LHCN-M2 (cell line): ENCODE measurements at regions not wholly inside any gene's neighbourhood (a gene's known extent, or its start where the extent isn't known, plus 50 kb on each side); places are given as distances from the start of the nearest gene placed in this dataset.
"Not testable (repeated sequence)": the region's sequence is repeated elsewhere in the genome, so short reads cannot be mapped to it uniquely, and the experiment has no call there.

ENCODE experiments used
- DNase-seq: peaks from one replicate; pipeline ENCODE4 v3.0.0-alpha.2; 2012; ENCODE audit warnings: low read depth

- DNase-seq, result no peak
These were observed 57.3 kb upstream of the NOVA1 start for GRCh38 chr14:26655128-26655527.

GRCh38 chr14:26663506-26663905, 65.7 kb upstream of the NOVA1 start:
- DNase-seq, result no peak

- DNase-seq, result not testable (repeated sequence)
These were observed 81.0 kb upstream of the NOVA1 start for GRCh38 chr14:26678732-26679420.

GRCh38 chr14:26685401-26685800, 87.6 kb upstream of the NOVA1 start:
- no peak for DNase-seq

- no peak for DNase-seq
These were observed 89.5 kb upstream of the NOVA1 start for GRCh38 chr14:26687301-26687837.

GRCh38 chr14:26694521-26694920, 96.7 kb upstream of the NOVA1 start:
- DNase-seq, result no peak

GRCh38 chr14:26702721-26703230, 104.9 kb upstream of the NOVA1 start:
- DNase-seq, result peak; percentile 1

- DNase-seq, result no peak
These were observed 106.0 kb upstream of the NOVA1 start for GRCh38 chr14:26703686-26704366.

GRCh38 chr14:26707234-26707633, 109.4 kb upstream of the NOVA1 start:
- DNase-seq, result no peak

- DNase-seq, result peak; percentile 32
These were observed 111.2 kb upstream of the NOVA1 start for GRCh38 chr14:26709019-26709418.

GRCh38 chr14:26719514-26719913, 121.7 kb upstream of the NOVA1 start:
- no peak for DNase-seq

- no peak for DNase-seq
These were observed 124.4 kb upstream of the NOVA1 start for GRCh38 chr14:26722258-26722657.

GRCh38 chr14:26729851-26730250, 132.0 kb upstream of the NOVA1 start:
- peak; percentile 8 for DNase-seq

- peak; percentile 10 for DNase-seq
These were observed 133.2 kb upstream of the NOVA1 start for GRCh38 chr14:26730929-26731618.

- DNase-seq, result no peak
These were observed 138.0 kb upstream of the NOVA1 start for GRCh38 chr14:26735811-26736210.

GRCh38 chr14:26738571-26738970, 140.7 kb upstream of the NOVA1 start:
- DNase-seq, result no peak

- no peak for DNase-seq
These were observed 143.9 kb upstream of the NOVA1 start for GRCh38 chr14:26741711-26742212.

- no peak for DNase-seq
These were observed 145.5 kb upstream of the NOVA1 start for GRCh38 chr14:26743284-26743683.

- DNase-seq, result no peak
These were observed 147.1 kb upstream of the NOVA1 start for GRCh38 chr14:26744903-26745302.

- DNase-seq, result no peak
These were observed 163.7 kb upstream of the NOVA1 start for GRCh38 chr14:26761532-26761931.

GRCh38 chr14:26765301-26765700, 167.5 kb upstream of the NOVA1 start:
- DNase-seq, result no peak
